ENCODE measurements at regions not wholly inside any gene's neighbourhood (a gene's known extent, or its start where the extent isn't known, plus 50 kb on each side); places are given as distances from the start of the nearest gene placed in this dataset.

- H3K4me3 ChIP-seq (replicated peaks; ENCODE audit: insufficient read depth, low read length) = no peak overlapping the region
- TF ChIP-seq CTCF (IDR thresholded peaks at IDR 0.05; ENCODE audit: insufficient read depth, low read length) (no peak), POLR2AphosphoS5 (IDR thresholded peaks at IDR 0.05; ENCODE audit: low read depth) (no peak), REST (IDR thresholded peaks at IDR 0.05; ENCODE audit: insufficient replicate concordance, low read depth) (no peak), SPI1 (IDR thresholded peaks at IDR 0.05; ENCODE audit: borderline replicate concordance, low read depth) (no peak), GABPA (IDR thresholded peaks at IDR 0.05; ENCODE audit: low read depth) (no peak)
- DNase-seq (ENCODE audit: low read depth in 1 of 2, low spot score in 1 of 2) = no peak
- no peak overlapping the region for H3K27ac ChIP-seq (replicated peaks)
- peaks cover 7% of the 10 kb centered on the region for H3K27me3 ChIP-seq (ENCODE audit: insufficient read depth, poor library complexity, severe bottlenecking)
Observed at GRCh38 chr9:95776176-95776575, 99.3 kb upstream of the ERCC6L2 start.

GRCh38 chr9:95775191-95775590 is 100.3 kb upstream of the ERCC6L2 start:
- Histone ChIP-seq H3K4me3 (replicated peaks; ENCODE audit: insufficient read depth, low read length) (no peak overlapping the region), H3K27me3 (ENCODE audit: insufficient read depth, poor library complexity, severe bottlenecking) (peaks cover 7% of the 10 kb centered on the region), H3K27ac (replicated peaks) (no peak overlapping the region)
- DNase-seq (ENCODE audit: low read depth in 1 of 2, low spot score in 1 of 2) = no peak
- TF ChIP-seq GABPA (IDR thresholded peaks at IDR 0.05; ENCODE audit: low read depth) (no peak), REST (IDR thresholded peaks at IDR 0.05; ENCODE audit: insufficient replicate concordance, low read depth) (no peak), POLR2AphosphoS5 (IDR thresholded peaks at IDR 0.05; ENCODE audit: low read depth) (no peak), CTCF (IDR thresholded peaks at IDR 0.05; ENCODE audit: insufficient read depth, low read length) (no peak), SPI1 (IDR thresholded peaks at IDR 0.05; ENCODE audit: borderline replicate concordance, low read depth) (no peak)

GRCh38 chr9:95773053-95773418 is 102.5 kb upstream of the ERCC6L2 start:
- Histone ChIP-seq H3K4me3 (replicated peaks; ENCODE audit: insufficient read depth, low read length) (no peak overlapping the region), H3K27ac (replicated peaks) (no peak overlapping the region), H3K27me3 (ENCODE audit: insufficient read depth, poor library complexity, severe bottlenecking) (peaks cover 7% of the 10 kb centered on the region)
- TF ChIP-seq CTCF (IDR thresholded peaks at IDR 0.05; ENCODE audit: insufficient read depth, low read length) (no peak), SPI1 (IDR thresholded peaks at IDR 0.05; ENCODE audit: borderline replicate concordance, low read depth) (no peak), POLR2AphosphoS5 (IDR thresholded peaks at IDR 0.05; ENCODE audit: low read depth) (no peak), REST (IDR thresholded peaks at IDR 0.05; ENCODE audit: insufficient replicate concordance, low read depth) (no peak), GABPA (IDR thresholded peaks at IDR 0.05; ENCODE audit: low read depth) (no peak)
- DNase-seq (ENCODE audit: low read depth in 1 of 2, low spot score in 1 of 2) = no peak

Measured in HL-60 (cell line).